Activated T-helper 1 cell treated with anti-CD3 and anti-CD28 coated beads, Interleukin-12 subunit alpha, Interleukin-12 subunit beta, Interleukin-2, Interleukin-4 antibody, amounts not matched to agents 30 ng/mL and 10 ng/mL and 1 ng/mL, durations not matched to agents 14 hours and 24 hours and 36 hours (primary cell): ENCODE measurements at regions not wholly inside any gene's neighbourhood (a gene's known extent, or its start where the extent isn't known, plus 50 kb on each side); places are given as distances from the start of the nearest gene placed in this dataset.

Experiments used
- DNase-seq: peaks from one replicate; pipeline ENCODE4 v3.0.0; 2021; ENCODE audit warnings: low spot score
- H3K27ac Mint-ChIP-seq: one replicate; pipeline ENCODE4 v1.8.0; 2021; ENCODE audit warnings: mild to moderate bottlenecking, mixed read lengths
- H3K27me3 Mint-ChIP-seq: one replicate; pipeline ENCODE4 v1.8.0; 2022; ENCODE audit warnings: mild to moderate bottlenecking, moderate library complexity, mixed read lengths; ENCODE audit not compliant: insufficient read depth
- H3K36me3 Mint-ChIP-seq: one replicate; pipeline ENCODE4 v1.8.0; 2021; ENCODE audit warnings: low read depth, mixed read lengths
- H3K4me1 Mint-ChIP-seq: one replicate; pipeline ENCODE4 v1.8.0; 2021; ENCODE audit warnings: low read depth, mixed read lengths
- H3K4me3 Mint-ChIP-seq: one replicate; pipeline ENCODE4 v1.8.0; 2021; ENCODE audit warnings: mild to moderate bottlenecking, moderate library complexity, mixed read lengths
- H3K9me3 Mint-ChIP-seq: one replicate; pipeline ENCODE4 v1.8.0; 2021; ENCODE audit warnings: mixed read lengths
- intact Hi-C: fragments of 100-400 bp; cut with micrococcal nuclease; formaldehyde crosslinking; loops from one replicate; pipeline ENCODE4 v1.15.1; 2024

GRCh38 chr9:7360513-7360912 lies 439.1 kb downstream of the DMAC1 start:
- no peak for DNase-seq
- H3K27ac Mint-ChIP-seq = no peak overlapping the region
- no peaks in the 10 kb centered on the region for H3K4me1 Mint-ChIP-seq
- intact Hi-C loops = no loop called here
- H3K9me3 Mint-ChIP-seq = no peaks in the 10 kb centered on the region
- H3K27me3 Mint-ChIP-seq = peaks cover 5% of the 10 kb centered on the region
- no peaks in the 10 kb centered on the region for H3K36me3 Mint-ChIP-seq
- H3K4me3 Mint-ChIP-seq = no peak overlapping the region

- Mint-ChIP-seq H3K27me3 (peaks cover 5% of the 10 kb centered on the region), H3K27ac (no peak overlapping the region), H3K4me3 (no peak overlapping the region), H3K9me3 (no peaks in the 10 kb centered on the region), H3K36me3 (no peaks in the 10 kb centered on the region), H3K4me1 (no peaks in the 10 kb centered on the region)
- no peak for DNase-seq
- intact Hi-C loops = loop anchor here (10.0 kb wide), 1 partner anchor 304 kb away; no protein-coding TSS in a partner anchor
Observed at GRCh38 chr9:7358876-7359275, 440.7 kb downstream of the DMAC1 start.

GRCh38 chr9:7354704-7355103 lies 444.9 kb downstream of the DMAC1 start:
- intact Hi-C loops = loop anchor here (10.0 kb wide), 1 partner anchor 300 kb away; no protein-coding TSS in a partner anchor
- Mint-ChIP-seq H3K4me1 (no peaks in the 10 kb centered on the region), H3K9me3 (no peaks in the 10 kb centered on the region), H3K4me3 (no peak overlapping the region), H3K27me3 (peaks cover 5% of the 10 kb centered on the region), H3K36me3 (no peaks in the 10 kb centered on the region), H3K27ac (no peak overlapping the region)
- no peak for DNase-seq

- no peak for DNase-seq
- H3K27ac Mint-ChIP-seq = no peak overlapping the region
- H3K4me1 Mint-ChIP-seq = no peaks in the 10 kb centered on the region
- intact Hi-C loops = no loop called here
- H3K4me3 Mint-ChIP-seq = no peak overlapping the region
- H3K36me3 Mint-ChIP-seq = no peaks in the 10 kb centered on the region
- peaks cover 5% of the 10 kb centered on the region for H3K27me3 Mint-ChIP-seq
- no peaks in the 10 kb centered on the region for H3K9me3 Mint-ChIP-seq
Observed at GRCh38 chr9:7348692-7349091, 450.9 kb downstream of the DMAC1 start.

- Mint-ChIP-seq H3K9me3 (no peaks in the 10 kb centered on the region), H3K27me3 (peaks cover 5% of the 10 kb centered on the region), H3K36me3 (no peaks in the 10 kb centered on the region), H3K27ac (no peak overlapping the region), H3K4me1 (no peaks in the 10 kb centered on the region), H3K4me3 (no peak overlapping the region)
- intact Hi-C loops = no loop called here
- DNase-seq = no peak
Observed at GRCh38 chr9:7347556-7347955, 452.0 kb downstream of the DMAC1 start.

GRCh38 chr9:7346144-7346543 lies 453.4 kb downstream of the DMAC1 start:
- Mint-ChIP-seq H3K36me3 (no peaks in the 10 kb centered on the region), H3K4me1 (no peaks in the 10 kb centered on the region), H3K9me3 (no peaks in the 10 kb centered on the region), H3K4me3 (no peak overlapping the region), H3K27me3 (peaks cover 5% of the 10 kb centered on the region), H3K27ac (no peak overlapping the region)
- no peak for DNase-seq
- intact Hi-C loops = no loop called here

GRCh38 chr9:7342736-7343135 lies 456.8 kb downstream of the DMAC1 start:
- intact Hi-C loops = no loop called here
- no peaks in the 10 kb centered on the region for H3K36me3 Mint-ChIP-seq

GRCh38 chr9:7342229-7342628 lies 457.3 kb downstream of the DMAC1 start:
- no peaks in the 10 kb centered on the region for H3K36me3 Mint-ChIP-seq
- no peak overlapping the region for H3K4me3 Mint-ChIP-seq
- H3K27ac Mint-ChIP-seq = no peak overlapping the region
- H3K4me1 Mint-ChIP-seq = no peaks in the 10 kb centered on the region
- no peaks in the 10 kb centered on the region for H3K9me3 Mint-ChIP-seq
- DNase-seq = no peak
- intact Hi-C loops = no loop called here
- peaks cover 7% of the 10 kb centered on the region for H3K27me3 Mint-ChIP-seq

More at GRCh38 chr9:7342736-7343135, 456.8 kb downstream of the DMAC1 start:
- H3K27me3 Mint-ChIP-seq = peaks cover 7% of the 10 kb centered on the region
- H3K27ac Mint-ChIP-seq = no peak overlapping the region
- no peak overlapping the region for H3K4me3 Mint-ChIP-seq
- H3K9me3 Mint-ChIP-seq = no peaks in the 10 kb centered on the region
- H3K4me1 Mint-ChIP-seq = no peaks in the 10 kb centered on the region
- DNase-seq = no peak

- no peak overlapping the region for H3K27ac Mint-ChIP-seq
- intact Hi-C loops = no loop called here
- H3K9me3 Mint-ChIP-seq = no peaks in the 10 kb centered on the region
- H3K27me3 Mint-ChIP-seq = peaks cover 7% of the 10 kb centered on the region
- no peak for DNase-seq
- no peaks in the 10 kb centered on the region for H3K4me1 Mint-ChIP-seq
- no peaks in the 10 kb centered on the region for H3K36me3 Mint-ChIP-seq
- no peak overlapping the region for H3K4me3 Mint-ChIP-seq
Observed at GRCh38 chr9:7341571-7341970, 458.0 kb downstream of the DMAC1 start.

GRCh38 chr9:7340451-7340850 lies 459.1 kb downstream of the DMAC1 start:
- intact Hi-C loops = no loop called here
- H3K27ac Mint-ChIP-seq = no peak overlapping the region
- H3K27me3 Mint-ChIP-seq = peaks cover 7% of the 10 kb centered on the region
- H3K4me3 Mint-ChIP-seq = no peak overlapping the region
- no peaks in the 10 kb centered on the region for H3K4me1 Mint-ChIP-seq
- no peak for DNase-seq
- no peaks in the 10 kb centered on the region for H3K9me3 Mint-ChIP-seq
- no peaks in the 10 kb centered on the region for H3K36me3 Mint-ChIP-seq

- no peak overlapping the region for H3K4me3 Mint-ChIP-seq
- peaks cover 5% of the 10 kb centered on the region for H3K27me3 Mint-ChIP-seq
- H3K27ac Mint-ChIP-seq = no peak overlapping the region
- no peaks in the 10 kb centered on the region for H3K36me3 Mint-ChIP-seq
- H3K9me3 Mint-ChIP-seq = no peaks in the 10 kb centered on the region
- H3K4me1 Mint-ChIP-seq = no peaks in the 10 kb centered on the region
- no peak for DNase-seq
- intact Hi-C loops = no loop called here
Observed at GRCh38 chr9:7338586-7339281, 460.8 kb downstream of the DMAC1 start.

- Mint-ChIP-seq H3K9me3 (no peaks in the 10 kb centered on the region), H3K36me3 (no peaks in the 10 kb centered on the region), H3K4me3 (no peak overlapping the region), H3K27ac (no peak overlapping the region), H3K4me1 (no peaks in the 10 kb centered on the region), H3K27me3 (peaks cover 2% of the 10 kb centered on the region)
- intact Hi-C loops = no loop called here
- DNase-seq = no peak
Observed at GRCh38 chr9:7336356-7337065, 463.1 kb downstream of the DMAC1 start.

- Mint-ChIP-seq H3K9me3 (no peaks in the 10 kb centered on the region), H3K4me3 (no peak overlapping the region), H3K4me1 (no peaks in the 10 kb centered on the region), H3K27me3 (no peaks in the 10 kb centered on the region), H3K36me3 (no peaks in the 10 kb centered on the region), H3K27ac (no peak overlapping the region)
- DNase-seq = no peak
- intact Hi-C loops = no loop called here
Observed at GRCh38 chr9:7333719-7334118, 465.9 kb downstream of the DMAC1 start.
